ENCODE measurements at regions not wholly inside any gene's neighbourhood (a gene's known extent, or its start where the extent isn't known, plus 50 kb on each side); places are given as distances from the start of the nearest gene placed in this dataset.

DNA sequence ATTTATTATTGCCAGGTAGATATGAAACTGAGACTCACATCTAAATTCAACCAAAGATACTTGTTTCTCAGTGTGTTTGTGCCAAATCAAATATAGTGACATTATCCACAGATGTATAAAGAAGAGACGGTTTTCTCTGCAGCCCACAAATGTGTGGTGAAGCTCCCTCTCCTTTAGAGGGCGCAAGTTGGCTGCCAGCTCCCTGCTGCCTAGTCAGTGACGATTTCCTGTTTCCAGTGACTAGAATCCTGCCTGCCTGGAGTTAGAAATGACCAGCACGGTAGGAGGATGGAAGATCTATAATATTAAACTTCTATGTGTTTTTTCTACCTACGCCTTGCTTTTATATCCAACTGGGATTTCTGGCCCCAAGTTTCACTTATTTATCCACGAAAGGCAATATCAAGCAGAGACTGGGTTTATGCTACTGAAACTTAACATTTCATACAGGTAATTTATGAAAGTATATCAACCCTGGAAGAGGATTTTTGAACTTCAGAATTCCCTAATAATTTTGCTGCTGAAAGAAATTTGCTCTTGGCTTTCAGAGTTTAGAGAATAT is 1793.7 kb upstream of the TENM3 start:
- Histone ChIP-seq H3K27me3 (ENCODE audit: control insufficient read depth, insufficient read depth, low read length) (no peaks in the 10 kb centered on the region), H3K4me2 (ENCODE audit: low read length) (no peak overlapping the region), H3K4me1 (ENCODE audit: control insufficient read depth, insufficient read depth, low read length) (no peaks in the 10 kb centered on the region), H3K9me3 (replicated peaks; ENCODE audit: low read length) (no peaks in the 10 kb centered on the region), H3K9ac (ENCODE audit: low read depth, low read length) (no peak overlapping the region), H3K4me3 (ENCODE audit: low read length) (no peak overlapping the region), H3K36me3 (ENCODE audit: insufficient read depth, low read length) (no peaks in the 10 kb centered on the region)

DNA sequence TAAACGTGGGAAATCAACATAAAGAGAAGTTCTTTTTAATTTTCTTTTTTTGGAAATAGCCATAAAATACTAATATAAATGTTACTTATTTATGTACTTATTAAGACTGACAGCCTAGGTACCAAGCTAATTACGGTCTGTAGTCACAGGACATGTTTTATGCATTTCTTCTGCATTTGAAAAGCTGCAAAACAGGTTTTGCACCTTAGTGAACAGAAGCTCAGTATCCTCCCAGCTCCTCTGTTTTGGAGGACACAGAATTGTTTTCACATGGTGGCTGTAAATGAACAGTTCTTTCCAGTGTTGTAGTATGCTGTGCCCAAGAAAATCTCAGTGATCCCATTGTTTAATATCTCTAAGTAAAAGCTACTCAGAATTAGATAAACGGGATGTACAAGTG is 1788.0 kb upstream of the TENM3 start:
- H3K9ac ChIP-seq (ENCODE audit: low read depth, low read length): no peak overlapping the region
- H3K4me3 ChIP-seq (ENCODE audit: low read length): no peak overlapping the region
- no peak overlapping the region for H3K4me2 ChIP-seq (ENCODE audit: low read length)
- peaks cover 2% of the 10 kb centered on the region for H3K9me3 ChIP-seq (replicated peaks; ENCODE audit: low read length)
- H3K4me1 ChIP-seq (ENCODE audit: control insufficient read depth, insufficient read depth, low read length): no peaks in the 10 kb centered on the region
- H3K27me3 ChIP-seq (ENCODE audit: control insufficient read depth, insufficient read depth, low read length): no peaks in the 10 kb centered on the region
- H3K36me3 ChIP-seq (ENCODE audit: insufficient read depth, low read length): no peaks in the 10 kb centered on the region

DNA sequence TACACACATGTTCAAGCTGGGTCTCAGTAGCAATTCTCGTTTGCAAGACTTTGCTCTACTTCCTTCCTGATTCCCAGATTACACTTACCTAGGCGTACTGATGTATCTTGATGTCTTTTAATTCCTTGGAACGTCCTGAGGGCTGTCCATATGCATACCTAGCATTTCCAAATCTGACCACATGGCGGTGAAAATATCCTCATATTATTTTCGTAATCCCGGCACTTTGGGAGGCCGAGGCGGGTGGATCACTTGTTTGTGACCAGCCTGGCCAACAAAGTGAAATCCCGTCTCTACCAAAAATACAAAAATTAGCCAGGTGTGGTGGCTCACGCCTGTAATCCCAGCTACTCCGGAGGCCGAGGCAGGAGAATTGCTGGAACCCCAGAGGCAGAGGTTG is 1786.3 kb upstream of the TENM3 start:
- Histone ChIP-seq H3K9ac (ENCODE audit: low read depth, low read length) (no peak overlapping the region), H3K4me2 (ENCODE audit: low read length) (no peak overlapping the region), H3K27me3 (ENCODE audit: control insufficient read depth, insufficient read depth, low read length) (no peaks in the 10 kb centered on the region)

DNA sequence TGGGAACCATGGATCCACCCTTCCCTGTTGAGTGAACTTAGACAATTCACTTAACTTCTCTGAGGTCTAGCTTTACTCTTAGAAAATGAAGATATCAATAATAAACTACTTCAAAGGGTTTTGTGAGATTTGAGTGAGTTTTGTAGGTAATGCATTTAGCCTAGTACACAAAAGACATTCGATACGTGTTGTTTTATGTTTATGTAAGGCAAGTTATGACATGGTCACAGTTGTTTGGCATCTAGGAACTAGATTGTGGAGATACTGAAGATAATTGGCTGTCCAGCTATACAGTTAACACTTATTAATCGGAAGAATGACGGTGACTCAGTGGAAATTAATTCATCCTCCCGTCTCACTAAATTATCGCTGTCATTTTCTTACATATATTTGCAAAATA is 1781.1 kb upstream of the TENM3 start:
- no peak overlapping the region for H3K4me2 ChIP-seq (ENCODE audit: low read length)
- no peaks in the 10 kb centered on the region for H3K4me1 ChIP-seq (ENCODE audit: control insufficient read depth, insufficient read depth, low read length)
- H3K9ac ChIP-seq (ENCODE audit: low read depth, low read length): no peak overlapping the region

More for the DNA sequence above, 1786.3 kb upstream of the TENM3 start:
- no peaks in the 10 kb centered on the region for H3K36me3 ChIP-seq (ENCODE audit: insufficient read depth, low read length)
- peaks cover 2% of the 10 kb centered on the region for H3K9me3 ChIP-seq (replicated peaks; ENCODE audit: low read length)
- H3K4me3 ChIP-seq (ENCODE audit: low read length): no peak overlapping the region
- no peaks in the 10 kb centered on the region for H3K4me1 ChIP-seq (ENCODE audit: control insufficient read depth, insufficient read depth, low read length)

DNA sequence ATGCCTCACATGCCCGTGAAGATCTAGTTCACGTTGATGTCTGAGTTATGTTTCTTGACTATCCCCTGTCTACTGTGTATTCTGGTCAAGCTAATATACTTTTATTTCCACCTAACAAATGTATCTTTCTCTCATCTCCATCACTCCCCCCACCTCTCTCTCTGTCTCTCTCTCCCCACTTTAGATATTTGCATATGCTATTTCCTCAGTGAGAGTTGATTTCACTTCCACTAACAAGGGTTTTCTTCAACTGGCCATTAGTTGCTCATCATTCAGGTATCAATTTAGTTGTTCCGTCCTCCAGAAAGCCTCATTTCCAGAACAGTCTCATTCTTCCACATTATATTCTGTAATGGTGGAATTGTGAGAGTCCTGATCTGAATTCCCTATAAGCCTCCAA is 1777.8 kb upstream of the TENM3 start:
- H3K36me3 ChIP-seq (ENCODE audit: insufficient read depth, low read length): no peaks in the 10 kb centered on the region
- H3K9ac ChIP-seq (ENCODE audit: low read depth, low read length): no peak overlapping the region

More for the DNA sequence above, 1781.1 kb upstream of the TENM3 start:
- Histone ChIP-seq H3K27me3 (ENCODE audit: control insufficient read depth, insufficient read depth, low read length) (no peaks in the 10 kb centered on the region), H3K9me3 (replicated peaks; ENCODE audit: low read length) (no peaks in the 10 kb centered on the region), H3K36me3 (ENCODE audit: insufficient read depth, low read length) (no peaks in the 10 kb centered on the region), H3K4me3 (ENCODE audit: low read length) (no peak overlapping the region)

DNA sequence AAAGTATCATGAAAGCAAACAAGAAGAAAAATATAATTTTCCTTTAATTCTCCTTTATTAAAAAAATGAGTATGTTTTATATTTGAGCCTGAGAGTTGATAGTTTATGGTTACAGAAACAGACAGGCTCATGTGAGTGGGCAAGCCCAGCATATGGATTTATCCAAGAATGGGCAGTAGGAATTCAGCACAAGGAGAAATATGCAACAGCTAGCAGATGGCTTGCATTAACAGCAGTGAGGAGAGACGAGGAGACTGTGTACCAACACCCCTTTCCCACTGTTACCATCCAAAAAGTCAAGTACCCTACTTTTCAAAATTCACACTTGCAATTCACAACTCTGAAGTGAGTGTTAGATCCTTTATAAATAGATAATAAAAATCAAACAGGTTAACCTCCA is 1760.2 kb upstream of the TENM3 start:
- H3K27me3 ChIP-seq (ENCODE audit: control insufficient read depth, insufficient read depth, low read length): no peaks in the 10 kb centered on the region
- no peak overlapping the region for H3K4me3 ChIP-seq (ENCODE audit: low read length)
- no peak overlapping the region for H3K4me2 ChIP-seq (ENCODE audit: low read length)
- H3K9ac ChIP-seq (ENCODE audit: low read depth, low read length): no peak overlapping the region
- no peaks in the 10 kb centered on the region for H3K9me3 ChIP-seq (replicated peaks; ENCODE audit: low read length)
- H3K4me1 ChIP-seq (ENCODE audit: control insufficient read depth, insufficient read depth, low read length): no peaks in the 10 kb centered on the region
- H3K36me3 ChIP-seq (ENCODE audit: insufficient read depth, low read length): no peaks in the 10 kb centered on the region

More for the DNA sequence above, 1777.8 kb upstream of the TENM3 start:
- H3K27me3 ChIP-seq (ENCODE audit: control insufficient read depth, insufficient read depth, low read length): no peaks in the 10 kb centered on the region
- H3K4me1 ChIP-seq (ENCODE audit: control insufficient read depth, insufficient read depth, low read length): no peaks in the 10 kb centered on the region
- no peak overlapping the region for H3K4me2 ChIP-seq (ENCODE audit: low read length)
- H3K9me3 ChIP-seq (replicated peaks; ENCODE audit: low read length): no peaks in the 10 kb centered on the region
- H3K4me3 ChIP-seq (ENCODE audit: low read length): no peak overlapping the region

DNA sequence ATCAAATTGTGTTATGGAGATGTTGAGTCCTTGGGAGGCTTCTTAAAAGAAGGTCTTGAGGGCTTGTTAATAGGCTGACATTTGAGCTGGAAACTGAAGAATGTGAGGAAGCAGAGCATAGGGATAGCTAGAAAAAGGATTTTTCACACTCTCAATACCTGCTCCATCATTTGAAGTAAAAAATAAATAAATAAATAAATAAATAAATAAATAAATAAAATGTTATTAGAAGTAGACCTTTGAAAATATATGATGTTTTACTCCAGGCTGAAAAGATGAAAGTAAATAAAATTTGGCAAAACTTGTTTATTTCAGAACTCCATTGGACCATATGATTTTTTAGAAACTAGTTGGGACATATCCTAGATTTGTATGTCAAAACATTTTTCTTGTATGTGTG is 1757.8 kb upstream of the TENM3 start:
- Histone ChIP-seq H3K9ac (ENCODE audit: low read depth, low read length) (no peak overlapping the region), H3K4me3 (ENCODE audit: low read length) (no peak overlapping the region), H3K27me3 (ENCODE audit: control insufficient read depth, insufficient read depth, low read length) (no peaks in the 10 kb centered on the region), H3K36me3 (ENCODE audit: insufficient read depth, low read length) (no peaks in the 10 kb centered on the region), H3K9me3 (replicated peaks; ENCODE audit: low read length) (peaks cover 4% of the 10 kb centered on the region), H3K4me2 (ENCODE audit: low read length) (no peak overlapping the region), H3K4me1 (ENCODE audit: control insufficient read depth, insufficient read depth, low read length) (no peaks in the 10 kb centered on the region)

DNA sequence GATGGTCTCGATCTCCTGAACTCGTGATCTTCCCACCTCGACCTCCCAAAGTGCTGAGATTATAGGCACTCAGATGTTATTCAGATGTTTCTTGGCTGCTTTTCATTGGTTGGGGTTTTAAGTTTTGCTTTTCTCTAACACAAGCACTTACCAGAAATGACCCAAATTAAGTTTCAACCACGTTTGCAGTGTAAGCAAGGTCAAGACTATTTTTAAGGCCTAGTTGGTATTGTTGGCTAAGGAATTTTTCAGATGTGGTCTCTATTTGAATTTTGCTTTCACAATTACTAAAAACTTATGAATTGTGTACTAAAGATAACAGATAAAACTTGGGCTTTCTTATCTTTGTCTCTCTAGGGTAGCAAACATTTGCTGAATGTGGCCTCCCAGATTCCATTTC is 1756.9 kb upstream of the TENM3 start:
- Histone ChIP-seq H3K4me2 (ENCODE audit: low read length) (no peak overlapping the region), H3K9ac (ENCODE audit: low read depth, low read length) (no peak overlapping the region), H3K4me3 (ENCODE audit: low read length) (no peak overlapping the region), H3K27me3 (ENCODE audit: control insufficient read depth, insufficient read depth, low read length) (no peaks in the 10 kb centered on the region), H3K36me3 (ENCODE audit: insufficient read depth, low read length) (no peaks in the 10 kb centered on the region), H3K4me1 (ENCODE audit: control insufficient read depth, insufficient read depth, low read length) (no peaks in the 10 kb centered on the region), H3K9me3 (replicated peaks; ENCODE audit: low read length) (peaks cover 4% of the 10 kb centered on the region)

DNA sequence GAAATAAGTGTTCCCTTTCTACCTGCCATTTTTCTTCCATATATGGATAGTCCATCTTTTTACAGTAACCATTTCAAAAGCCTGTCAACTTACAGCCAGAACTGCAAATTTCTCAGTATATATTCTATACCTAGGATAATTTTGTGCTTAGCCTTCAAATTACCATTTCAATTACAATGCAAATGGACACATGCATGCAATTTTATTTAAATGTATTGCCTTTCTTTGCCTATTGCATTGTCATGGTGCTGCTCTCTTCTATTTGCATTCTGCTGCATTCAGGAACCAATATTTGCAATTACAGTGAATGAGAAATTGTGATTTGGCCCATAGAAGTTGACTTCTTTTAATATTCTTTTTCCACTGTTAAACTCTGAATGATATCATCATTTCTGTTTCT is 1753.4 kb upstream of the TENM3 start:
- H3K4me1 ChIP-seq (ENCODE audit: control insufficient read depth, insufficient read depth, low read length): no peaks in the 10 kb centered on the region
- no peaks in the 10 kb centered on the region for H3K27me3 ChIP-seq (ENCODE audit: control insufficient read depth, insufficient read depth, low read length)
- H3K4me3 ChIP-seq (ENCODE audit: low read length): no peak overlapping the region
- H3K9me3 ChIP-seq (replicated peaks; ENCODE audit: low read length): peaks cover 4% of the 10 kb centered on the region
- H3K4me2 ChIP-seq (ENCODE audit: low read length): no peak overlapping the region
- H3K9ac ChIP-seq (ENCODE audit: low read depth, low read length): no peak overlapping the region
- H3K36me3 ChIP-seq (ENCODE audit: insufficient read depth, low read length): no peaks in the 10 kb centered on the region

DNA sequence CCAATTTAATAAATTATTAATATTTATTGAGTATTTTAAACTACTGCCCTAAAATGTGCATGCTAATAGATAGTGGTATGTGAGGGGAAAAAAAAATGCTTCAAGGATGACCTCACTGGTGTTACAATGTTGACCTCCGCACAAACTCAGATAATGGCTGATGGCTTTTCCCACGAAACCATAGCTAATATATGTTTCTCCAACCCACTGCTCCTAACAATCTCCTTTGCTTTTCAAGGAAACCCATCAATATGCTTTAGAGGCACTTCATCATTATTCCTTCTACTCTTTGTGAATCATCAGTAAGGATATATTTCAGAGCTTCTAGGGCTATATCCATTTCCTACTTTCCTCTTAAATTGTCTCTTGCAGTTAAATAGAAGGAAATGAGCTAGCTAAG is 1752.0 kb upstream of the TENM3 start:
- Histone ChIP-seq H3K4me2 (ENCODE audit: low read length) (no peak overlapping the region), H3K9ac (ENCODE audit: low read depth, low read length) (no peak overlapping the region), H3K9me3 (replicated peaks; ENCODE audit: low read length) (peaks cover 4% of the 10 kb centered on the region), H3K36me3 (ENCODE audit: insufficient read depth, low read length) (no peaks in the 10 kb centered on the region), H3K4me1 (ENCODE audit: control insufficient read depth, insufficient read depth, low read length) (no peaks in the 10 kb centered on the region), H3K4me3 (ENCODE audit: low read length) (no peak overlapping the region), H3K27me3 (ENCODE audit: control insufficient read depth, insufficient read depth, low read length) (no peaks in the 10 kb centered on the region)

DNA sequence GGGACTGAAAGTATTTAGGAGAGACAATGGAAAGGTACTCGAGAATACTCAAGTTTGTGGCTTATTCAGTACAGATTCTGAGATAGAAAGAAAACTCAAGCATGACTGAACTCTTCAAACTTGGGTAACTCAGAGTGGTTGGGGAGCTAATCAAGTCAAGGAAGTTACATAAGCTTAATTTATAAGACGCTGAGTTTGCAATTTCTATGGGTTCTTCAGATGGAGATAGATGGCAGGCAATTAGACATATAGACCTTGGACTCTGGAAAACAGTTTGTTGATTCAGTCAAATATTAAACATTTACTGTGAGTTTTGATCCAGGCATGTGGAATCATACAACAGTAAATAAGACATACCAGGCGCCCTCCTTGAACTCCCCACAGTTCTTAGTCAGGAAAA is 1749.9 kb upstream of the TENM3 start:
- Histone ChIP-seq H3K4me3 (ENCODE audit: low read length) (no peak overlapping the region), H3K9me3 (replicated peaks; ENCODE audit: low read length) (peaks cover 4% of the 10 kb centered on the region), H3K9ac (ENCODE audit: low read depth, low read length) (no peak overlapping the region), H3K4me2 (ENCODE audit: low read length) (no peak overlapping the region), H3K27me3 (ENCODE audit: control insufficient read depth, insufficient read depth, low read length) (no peaks in the 10 kb centered on the region), H3K4me1 (ENCODE audit: control insufficient read depth, insufficient read depth, low read length) (no peaks in the 10 kb centered on the region), H3K36me3 (ENCODE audit: insufficient read depth, low read length) (no peaks in the 10 kb centered on the region)

DNA sequence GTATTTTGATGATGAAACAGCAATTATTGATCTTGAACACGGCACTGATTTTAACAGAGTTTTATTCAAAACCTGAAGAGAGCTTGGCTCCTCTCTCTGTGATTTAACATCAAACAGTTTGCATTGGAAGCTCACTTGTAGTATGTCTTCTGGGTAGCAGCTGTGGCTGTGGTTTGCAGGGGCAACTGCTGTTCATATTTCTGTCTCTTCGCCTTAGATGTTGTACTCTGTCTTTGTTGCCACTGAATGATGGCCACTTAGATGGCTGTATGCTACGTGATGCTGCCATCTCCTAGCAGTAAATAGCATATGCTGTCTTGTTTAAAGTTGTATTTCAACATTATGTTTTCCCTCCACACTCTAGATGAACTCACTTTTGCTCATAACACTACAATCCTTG is 1743.0 kb upstream of the TENM3 start:
- Histone ChIP-seq H3K4me1 (ENCODE audit: control insufficient read depth, insufficient read depth, low read length) (no peaks in the 10 kb centered on the region), H3K4me2 (ENCODE audit: low read length) (no peak overlapping the region), H3K9me3 (replicated peaks; ENCODE audit: low read length) (peaks cover 4% of the 10 kb centered on the region), H3K9ac (ENCODE audit: low read depth, low read length) (no peak overlapping the region), H3K36me3 (ENCODE audit: insufficient read depth, low read length) (no peaks in the 10 kb centered on the region), H3K4me3 (ENCODE audit: low read length) (no peak overlapping the region), H3K27me3 (ENCODE audit: control insufficient read depth, insufficient read depth, low read length) (no peaks in the 10 kb centered on the region)
